H9 (cell line): ENCODE measurements at regions not wholly inside any gene's neighbourhood (a gene's known extent, or its start where the extent isn't known, plus 50 kb on each side); places are given as distances from the start of the nearest gene placed in this dataset.

Source experiments
- DNase-seq: peaks from one replicate; pipeline ENCODE4 v3.0.0-alpha.2; 2017
- H2AFZ ChIP-seq: one replicate; pipeline ENCODE4 v1.6.1; 2013; ENCODE audit warnings: mild to moderate bottlenecking, low read length, control low read depth, moderate library complexity
- H2AK5ac ChIP-seq: 2 replicates; pipeline ENCODE4 v1.6.1; 2013; ENCODE audit warnings: low read length, control low read depth, mixed read lengths; ENCODE audit not compliant: insufficient read length
- H2BK120ac ChIP-seq: one replicate; pipeline ENCODE4 v1.6.1; 2013; ENCODE audit warnings: low read depth, mild to moderate bottlenecking, low read length, control low read depth, inconsistent platforms; ENCODE audit not compliant: poor library complexity, severe bottlenecking
- H2BK12ac ChIP-seq: 2 replicates; pipeline ENCODE4 v1.6.1; 2013; ENCODE audit warnings: low read length, control low read depth, mixed read lengths, low read depth; ENCODE audit not compliant: insufficient read length
- H2BK15ac ChIP-seq: 2 replicates; pipeline ENCODE4 v1.6.1; 2013; ENCODE audit warnings: low read depth, low read length, control low read depth
- H2BK20ac ChIP-seq: one replicate; pipeline ENCODE4 v1.6.1; 2013; ENCODE audit warnings: low read depth, mild to moderate bottlenecking, low read length, control low read depth, inconsistent platforms; ENCODE audit not compliant: poor library complexity, severe bottlenecking
- H2BK5ac ChIP-seq: 2 replicates; pipeline ENCODE4 v1.6.1; 2013; ENCODE audit warnings: low read length, control low read depth, mixed read lengths; ENCODE audit not compliant: insufficient read length
- H3K14ac ChIP-seq: 2 replicates; pipeline ENCODE4 v1.6.1; 2013; ENCODE audit warnings: low read length, control low read depth; ENCODE audit not compliant: insufficient read depth
- H3K18ac ChIP-seq: 2 replicates; pipeline ENCODE4 v1.6.1; 2013; ENCODE audit warnings: low read depth, mild to moderate bottlenecking, mixed read lengths, low read length, control low read depth; ENCODE audit not compliant: insufficient read length
- H3K23ac ChIP-seq: 2 replicates; pipeline ENCODE4 v1.6.1; 2013; ENCODE audit warnings: low read length, control low read depth, mixed read lengths, low read depth; ENCODE audit not compliant: insufficient read length
- H3K23me2 ChIP-seq: 2 replicates; pipeline ENCODE4 v1.6.1; 2013; ENCODE audit warnings: low read depth, mild to moderate bottlenecking, mixed read lengths, low read length, control low read depth; ENCODE audit not compliant: insufficient read length, poor library complexity, severe bottlenecking
- H3K27ac ChIP-seq: 2 replicates; pipeline ENCODE4 v1.5.1; 2013; ENCODE audit warnings: low read length, control low read depth, mixed read lengths, low read depth; ENCODE audit not compliant: insufficient read length
- H3K27me3 ChIP-seq: 2 replicates; pipeline ENCODE4 v1.6.1; 2013; ENCODE audit warnings: low read length, control low read depth, inconsistent platforms; ENCODE audit not compliant: insufficient read depth
- H3K4ac ChIP-seq: 2 replicates; pipeline ENCODE4 v1.6.1; 2013; ENCODE audit warnings: low read depth, mild to moderate bottlenecking, control low read depth, inconsistent platforms, low read length, moderate library complexity
- H3K4me1 ChIP-seq: 2 replicates; pipeline ENCODE4 v1.6.1; 2013; ENCODE audit warnings: low read length, control low read depth, inconsistent platforms; ENCODE audit not compliant: insufficient read depth
- H3K4me2 ChIP-seq: 2 replicates; pipeline ENCODE4 v1.6.1; 2013; ENCODE audit warnings: low read length, control low read depth, mixed read lengths; ENCODE audit not compliant: insufficient read length, insufficient read depth
- H3K56ac ChIP-seq: 2 replicates; pipeline ENCODE4 v1.6.1; 2013; ENCODE audit warnings: low read depth, mild to moderate bottlenecking, mixed read lengths, low read length, control low read depth; ENCODE audit not compliant: insufficient read length
- H3K79me1 ChIP-seq: 2 replicates; pipeline ENCODE4 v1.6.1; 2013; ENCODE audit warnings: low read depth, mild to moderate bottlenecking, moderate library complexity, low read length, control low read depth, inconsistent platforms; ENCODE audit not compliant: insufficient read depth, poor library complexity, severe bottlenecking
- H3K79me2 ChIP-seq: 2 replicates; pipeline ENCODE4 v1.6.1; 2013; ENCODE audit warnings: low read length, control low read depth, inconsistent platforms; ENCODE audit not compliant: insufficient read depth
- H3K9ac ChIP-seq: 2 replicates; pipeline ENCODE4 v1.6.1; 2013; ENCODE audit warnings: low read length, control low read depth, mixed read lengths; ENCODE audit not compliant: insufficient read length; ENCODE audit errors: extremely low read depth
- H3K9me3 ChIP-seq: one replicate; pipeline ENCODE4 v1.6.1; 2013; ENCODE audit warnings: low read depth, low read length, inconsistent platforms; ENCODE audit not compliant: control insufficient read depth
- H3T11ph ChIP-seq: one replicate; pipeline ENCODE4 v1.6.1; 2013; ENCODE audit warnings: mild to moderate bottlenecking, low read length, control low read depth, inconsistent platforms
- H4K20me1 ChIP-seq: one replicate; pipeline ENCODE4 v1.6.1; 2013; ENCODE audit not compliant: control insufficient read depth, insufficient read length, insufficient read depth
- H4K5ac ChIP-seq: 2 replicates; pipeline ENCODE4 v1.6.1; 2013; ENCODE audit warnings: low read depth, mild to moderate bottlenecking, mixed read lengths, low read length, control low read depth; ENCODE audit not compliant: insufficient read length
- H4K8ac ChIP-seq: replicated peaks from 2 replicates; pipeline ENCODE4 v1.6.1; 2013; ENCODE audit warnings: low read length, control low read depth, mixed read lengths, low read depth; ENCODE audit not compliant: insufficient read length
- H4K91ac ChIP-seq: 2 replicates; pipeline ENCODE4 v1.6.1; 2013; ENCODE audit warnings: low read depth, mild to moderate bottlenecking, moderate library complexity, mixed read lengths, low read length, control low read depth; ENCODE audit not compliant: insufficient read length
- H3K27ac Mint-ChIP-seq, 3 experiments: 2 replicates in 2 of 3; 3 replicates in 1 of 3; pipeline ENCODE4 v1.8.0; 2020 to 2021; ENCODE audit warnings: mixed read lengths in 3 of 3, mild to moderate bottlenecking in 1 of 3, moderate library complexity in 1 of 3
- H3K27me3 Mint-ChIP-seq: 2 replicates; pipeline ENCODE4 v1.8.0; 2021; ENCODE audit warnings: low read depth, mild to moderate bottlenecking, moderate library complexity, mixed read lengths
- H3K36me3 Mint-ChIP-seq, 3 experiments: 2 replicates in 2 of 3; 3 replicates in 1 of 3; pipeline ENCODE4 v1.8.0; 2020 to 2021; ENCODE audit warnings: low read depth in 3 of 3, mixed read lengths in 3 of 3; ENCODE audit not compliant: insufficient read depth in 1 of 3
- H3K4me1 Mint-ChIP-seq, 2 experiments: 2 replicates each; pipeline ENCODE4 v1.8.0; 2020; ENCODE audit warnings: mixed read lengths in 2 of 2
- H3K4me3 Mint-ChIP-seq, 2 experiments: 2 replicates in 1 of 2; 3 replicates in 1 of 2; pipeline ENCODE4 v1.8.0; 2020 to 2021; ENCODE audit warnings: mild to moderate bottlenecking in 2 of 2, mixed read lengths in 2 of 2, moderate library complexity in 1 of 2
- H3K9me3 Mint-ChIP-seq, 2 experiments: 2 replicates in 1 of 2; 3 replicates in 1 of 2; pipeline ENCODE4 v1.8.0; 2020; ENCODE audit warnings: mild to moderate bottlenecking in 2 of 2, mixed read lengths in 2 of 2, moderate library complexity in 1 of 2
- CTCF ChIP-seq: fragments of 200-600 bp; sonication (generic); conservative IDR thresholded peaks from 3 replicates; pipeline ENCODE4 v1.8.0; 2021; ENCODE audit warnings: antibody characterized with exemption, mild to moderate bottlenecking
- WGBS: extraction: QIAGEN DNeasy Blood & Tissue Kit; methylation state at CpG from one replicate; pipeline ENCODE4 v1.1.7; 2013; ENCODE audit warnings: missing lambda C conversion rate, low lambda C conversion rate, mixed read lengths; ENCODE audit not compliant: insufficient read length; ENCODE audit errors: extremely low coverage; 5-methylcytosine and 5-hydroxymethylcytosine counted together

- Histone ChIP-seq H3K79me1 (no peaks in the 10 kb centered on the region), H4K8ac (no peak overlapping the region), H4K91ac (no peak overlapping the region), H3K9me3 (no peaks in the 10 kb centered on the region), H3K14ac (no peak overlapping the region), H3K23me2 (no peaks in the 10 kb centered on the region), H2BK15ac (no peak overlapping the region), H2AK5ac (no peak overlapping the region), H3K27ac (no peak overlapping the region), H3K4ac (no peak overlapping the region), H2BK5ac (no peak overlapping the region), H2AFZ (no peak overlapping the region), H3T11ph (no peak overlapping the region), H2BK120ac (no peak overlapping the region), H3K9ac (no peak overlapping the region), H4K20me1 (no peaks in the 10 kb centered on the region), H3K23ac (no peak overlapping the region), H2BK12ac (no peak overlapping the region), H2BK20ac (no peak overlapping the region), H4K5ac (no peak overlapping the region), H3K18ac (no peak overlapping the region), H3K56ac (no peak overlapping the region), H3K4me2 (no peak overlapping the region), H3K27me3 (no peaks in the 10 kb centered on the region), H3K79me2 (no peaks in the 10 kb centered on the region), H3K4me1 (no peaks in the 10 kb centered on the region)
- no peak for DNase-seq
- TF ChIP-seq CTCF = no peak
- no peaks in the 10 kb centered on the region; a peak in 2 of 7 replicates for H3K36me3 Mint-ChIP-seq
- H3K27me3 Mint-ChIP-seq = no peaks in the 10 kb centered on the region
- peaks cover 7 to 13% of the 10 kb centered on the region in 2 experiments for H3K9me3 Mint-ChIP-seq
- no peaks in the 10 kb centered on the region for H3K4me1 Mint-ChIP-seq
- WGBS = no CpG with 5 or more reads among the region's 1 CpG
- H3K4me3 Mint-ChIP-seq = no peak overlapping the region
- H3K27ac Mint-ChIP-seq = no peak overlapping the region
Measured at GRCh38 chr2:122180972-122181371, 425.5 kb downstream of the TSN start.
